IPS DF 4.7 (cell line): ENCODE measurements at regions not wholly inside any gene's neighbourhood (a gene's known extent, or its start where the extent isn't known, plus 50 kb on each side); places are given as distances from the start of the nearest gene placed in this dataset.

Experiments used
- DNase-seq: peaks from one replicate; pipeline ENCODE4 v3.0.0-alpha.2; 2013; ENCODE audit warnings: low spot score; ENCODE audit errors: extremely low read depth

- no peak for DNase-seq
These were observed 585.1 kb downstream of the SLC4A3 start for GRCh38 chr2:220212296-220213080.

- DNase-seq: no peak
These were observed 588.4 kb downstream of the SLC4A3 start for GRCh38 chr2:220215785-220216184.

- no peak for DNase-seq
These were observed 591.9 kb downstream of the SLC4A3 start for GRCh38 chr2:220219371-220219770.

- DNase-seq: no peak
These were observed 592.6 kb downstream of the SLC4A3 start for GRCh38 chr2:220220009-220220408.

- DNase-seq: no peak
These were observed 594.6 kb downstream of the SLC4A3 start for GRCh38 chr2:220221992-220222391.

- no peak for DNase-seq
These were observed 597.5 kb downstream of the SLC4A3 start for GRCh38 chr2:220224691-220225543.

- DNase-seq: no peak
These were observed 598.6 kb downstream of the SLC4A3 start for GRCh38 chr2:220226076-220226475.

GRCh38 chr2:220226546-220226945 is 599.1 kb downstream of the SLC4A3 start:
- no peak for DNase-seq

GRCh38 chr2:220227266-220227920 is 600.0 kb downstream of the SLC4A3 start:
- no peak for DNase-seq

- DNase-seq: no peak
These were observed 601.0 kb downstream of the SLC4A3 start for GRCh38 chr2:220228310-220229006.

GRCh38 chr2:220240641-220241040 is 613.2 kb downstream of the SLC4A3 start:
- no peak for DNase-seq

GRCh38 chr2:220241423-220241822 is 614.0 kb downstream of the SLC4A3 start:
- no peak for DNase-seq

GRCh38 chr2:220243571-220243970 is 616.1 kb downstream of the SLC4A3 start:
- DNase-seq: no peak

- DNase-seq: no peak
These were observed 619.0 kb downstream of the SLC4A3 start for GRCh38 chr2:220246386-220246785.

- DNase-seq: no peak
These were observed 620.3 kb downstream of the SLC4A3 start for GRCh38 chr2:220247588-220248350.

- DNase-seq: no peak
These were observed 632.2 kb downstream of the SLC4A3 start for GRCh38 chr2:220259662-220260061.

GRCh38 chr2:220263300-220263699 is 635.9 kb downstream of the SLC4A3 start:
- no peak for DNase-seq

- DNase-seq: peak; percentile 16
These were observed 641.9 kb downstream of the SLC4A3 start for GRCh38 chr2:220269367-220269766.

- DNase-seq: no peak
These were observed 643.1 kb downstream of the SLC4A3 start for GRCh38 chr2:220270481-220271070.

- DNase-seq: no peak
These were observed 645.2 kb downstream of the SLC4A3 start for GRCh38 chr2:220272656-220273055.
